Activated naive CD4-positive, alpha-beta T cell treated with anti-CD3 and anti-CD28 coated beads, Interleukin-2, amount 50 U/mL, for 24 hours (primary cell): ENCODE measurements at regions not wholly inside any gene's neighbourhood (a gene's known extent, or its start where the extent isn't known, plus 50 kb on each side); places are given as distances from the start of the nearest gene placed in this dataset.
"Not testable (repeated sequence)": the region's sequence is repeated elsewhere in the genome, so short reads cannot be mapped to it uniquely, and the experiment has no call there.

ENCODE experiments used
- H3K27ac Mint-ChIP-seq: one replicate; pipeline ENCODE4 v1.8.0; 2021; ENCODE audit warnings: mild to moderate bottlenecking, mixed read lengths
- H3K27me3 Mint-ChIP-seq: one replicate; pipeline ENCODE4 v1.8.0; 2021; ENCODE audit warnings: mixed read lengths
- H3K36me3 Mint-ChIP-seq: one replicate; pipeline ENCODE4 v1.8.0; 2021; ENCODE audit warnings: mixed read lengths
- H3K4me1 Mint-ChIP-seq: one replicate; pipeline ENCODE4 v1.8.0; 2021; ENCODE audit warnings: mixed read lengths
- H3K4me3 Mint-ChIP-seq: one replicate; pipeline ENCODE4 v1.8.0; 2021; ENCODE audit warnings: mild to moderate bottlenecking, mixed read lengths
- H3K9me3 Mint-ChIP-seq: one replicate; pipeline ENCODE4 v1.8.0; 2021; ENCODE audit warnings: mixed read lengths

GRCh38 chr17:21532763-21533385, 156.7 kb downstream of the KCNJ12 start:
- no peak overlapping the region for H3K27ac Mint-ChIP-seq
- peaks cover 10% of the 10 kb centered on the region for H3K4me1 Mint-ChIP-seq
- peaks cover 18% of the 10 kb centered on the region for H3K36me3 Mint-ChIP-seq
- H3K27me3 Mint-ChIP-seq, result no peaks in the 10 kb centered on the region
- H3K4me3 Mint-ChIP-seq, result no peak overlapping the region
- H3K9me3 Mint-ChIP-seq, result peaks cover 8% of the 10 kb centered on the region

GRCh38 chr17:21535686-21536375, 156.5 kb upstream of the KCNJ18 start:
- Mint-ChIP-seq H3K27ac (peak overlapping the region; percentile 3), H3K36me3 (peaks cover 27% of the 10 kb centered on the region), H3K4me3 (no peak overlapping the region), H3K4me1 (peaks cover 30% of the 10 kb centered on the region), H3K27me3 (no peaks in the 10 kb centered on the region), H3K9me3 (peaks cover 8% of the 10 kb centered on the region)

- Mint-ChIP-seq H3K4me3 (no peak overlapping the region), H3K4me1 (peaks cover 30% of the 10 kb centered on the region), H3K27me3 (no peaks in the 10 kb centered on the region), H3K36me3 (peaks cover 27% of the 10 kb centered on the region), H3K9me3 (peaks cover 8% of the 10 kb centered on the region), H3K27ac (no peak overlapping the region)
Measured at GRCh38 chr17:21537302-21537701, 155.0 kb upstream of the KCNJ18 start.

GRCh38 chr17:21538615-21539014, 153.7 kb upstream of the KCNJ18 start:
- peaks cover 8% of the 10 kb centered on the region for H3K9me3 Mint-ChIP-seq
- H3K4me3 Mint-ChIP-seq, result no peak overlapping the region
- H3K4me1 Mint-ChIP-seq, result peaks cover 19% of the 10 kb centered on the region
- H3K27me3 Mint-ChIP-seq, result no peaks in the 10 kb centered on the region
- H3K36me3 Mint-ChIP-seq, result peaks cover 28% of the 10 kb centered on the region
- H3K27ac Mint-ChIP-seq, result no peak overlapping the region

- Mint-ChIP-seq H3K4me1 (peaks cover 19% of the 10 kb centered on the region), H3K27ac (no peak overlapping the region), H3K9me3 (peaks cover 8% of the 10 kb centered on the region), H3K4me3 (no peak overlapping the region), H3K36me3 (peaks cover 28% of the 10 kb centered on the region), H3K27me3 (no peaks in the 10 kb centered on the region)
Measured at GRCh38 chr17:21539146-21539545, 153.2 kb upstream of the KCNJ18 start.

- Mint-ChIP-seq H3K27ac (no peak overlapping the region), H3K9me3 (peaks cover 8% of the 10 kb centered on the region), H3K4me1 (peaks cover 19% of the 10 kb centered on the region), H3K27me3 (no peaks in the 10 kb centered on the region), H3K36me3 (peaks cover 26% of the 10 kb centered on the region), H3K4me3 (no peak overlapping the region)
Measured at GRCh38 chr17:21540502-21540901, 151.8 kb upstream of the KCNJ18 start.

GRCh38 chr17:21542070-21542469, 150.3 kb upstream of the KCNJ18 start:
- no peak overlapping the region for H3K4me3 Mint-ChIP-seq
- H3K36me3 Mint-ChIP-seq, result peaks cover 22% of the 10 kb centered on the region
- peaks cover 6% of the 10 kb centered on the region for H3K9me3 Mint-ChIP-seq
- no peak overlapping the region for H3K27ac Mint-ChIP-seq
- no peaks in the 10 kb centered on the region for H3K27me3 Mint-ChIP-seq
- peaks cover 22% of the 10 kb centered on the region for H3K4me1 Mint-ChIP-seq

- H3K4me3 Mint-ChIP-seq, result no peak overlapping the region
Measured at GRCh38 chr17:21542991-21543390, 149.3 kb upstream of the KCNJ18 start.

GRCh38 chr17:21545064-21545463, 147.3 kb upstream of the KCNJ18 start:
- H3K36me3 Mint-ChIP-seq, result peaks cover 19% of the 10 kb centered on the region
- no peaks in the 10 kb centered on the region for H3K27me3 Mint-ChIP-seq
- no peak overlapping the region for H3K27ac Mint-ChIP-seq

More at GRCh38 chr17:21542991-21543390, 149.3 kb upstream of the KCNJ18 start:
- Mint-ChIP-seq H3K27me3 (no peaks in the 10 kb centered on the region), H3K9me3 (no peaks in the 10 kb centered on the region), H3K4me1 (peaks cover 31% of the 10 kb centered on the region), H3K36me3 (peaks cover 17% of the 10 kb centered on the region), H3K27ac (no peak overlapping the region)

GRCh38 chr17:21548236-21548635, 144.1 kb upstream of the KCNJ18 start:
- Mint-ChIP-seq H3K27me3 (no peaks in the 10 kb centered on the region), H3K4me1 (peaks cover 41% of the 10 kb centered on the region), H3K36me3 (peaks cover 16% of the 10 kb centered on the region), H3K9me3 (no peaks in the 10 kb centered on the region), H3K4me3 (peak overlapping the region; percentile 65), H3K27ac (no peak overlapping the region)

More at GRCh38 chr17:21545064-21545463, 147.3 kb upstream of the KCNJ18 start:
- H3K4me3 Mint-ChIP-seq, result no peak overlapping the region
- H3K4me1 Mint-ChIP-seq, result peaks cover 34% of the 10 kb centered on the region
- H3K9me3 Mint-ChIP-seq, result no peaks in the 10 kb centered on the region

GRCh38 chr17:21549107-21549687, 143.1 kb upstream of the KCNJ18 start:
- H3K36me3 Mint-ChIP-seq, result peaks cover 17% of the 10 kb centered on the region
- peak overlapping the region; percentile 56 for H3K27ac Mint-ChIP-seq
- peaks cover 41% of the 10 kb centered on the region for H3K4me1 Mint-ChIP-seq
- peaks cover under 1% of the 10 kb centered on the region for H3K27me3 Mint-ChIP-seq
- peak overlapping the region; percentile 89 for H3K4me3 Mint-ChIP-seq
- peaks cover 4% of the 10 kb centered on the region for H3K9me3 Mint-ChIP-seq

GRCh38 chr17:21550031-21550430, 142.3 kb upstream of the KCNJ18 start:
- peaks cover 11% of the 10 kb centered on the region for H3K9me3 Mint-ChIP-seq
- H3K4me1 Mint-ChIP-seq, result peaks cover 41% of the 10 kb centered on the region
- H3K36me3 Mint-ChIP-seq, result peaks cover 17% of the 10 kb centered on the region
- not testable (repeated sequence) for H3K27me3 Mint-ChIP-seq
- peak overlapping the region; percentile 7 for H3K27ac Mint-ChIP-seq
- peak overlapping the region; percentile 89 for H3K4me3 Mint-ChIP-seq

- peaks cover 11% of the 10 kb centered on the region for H3K27me3 Mint-ChIP-seq
- H3K9me3 Mint-ChIP-seq, result peaks cover 15% of the 10 kb centered on the region
- peak overlapping the region; percentile 17 for H3K27ac Mint-ChIP-seq
- peak overlapping the region; percentile 89 for H3K4me3 Mint-ChIP-seq
- H3K36me3 Mint-ChIP-seq, result peaks cover 17% of the 10 kb centered on the region
- H3K4me1 Mint-ChIP-seq, result peaks cover 41% of the 10 kb centered on the region
Measured at GRCh38 chr17:21551081-21551881, 141.0 kb upstream of the KCNJ18 start.

GRCh38 chr17:21558921-21559320, 133.4 kb upstream of the KCNJ18 start:
- peaks cover 21% of the 10 kb centered on the region for H3K27me3 Mint-ChIP-seq
- H3K4me1 Mint-ChIP-seq, H3K27ac Mint-ChIP-seq, H3K4me3 Mint-ChIP-seq, H3K36me3 Mint-ChIP-seq: not testable (repeated sequence)
- peaks cover 14% of the 10 kb centered on the region for H3K9me3 Mint-ChIP-seq

- no peaks in the 10 kb centered on the region for H3K9me3 Mint-ChIP-seq
- H3K36me3 Mint-ChIP-seq, result peaks cover 2% of the 10 kb centered on the region
- H3K4me1 Mint-ChIP-seq, result no peaks in the 10 kb centered on the region
- peaks cover 12% of the 10 kb centered on the region for H3K27me3 Mint-ChIP-seq
- no peak overlapping the region for H3K27ac Mint-ChIP-seq
- H3K4me3 Mint-ChIP-seq, result no peak overlapping the region
Measured at GRCh38 chr17:21564262-21564661, 128.1 kb upstream of the KCNJ18 start.
